Mesendoderm (in vitro differentiated cells): ENCODE measurements at regions not wholly inside any gene's neighbourhood (a gene's known extent, or its start where the extent isn't known, plus 50 kb on each side); places are given as distances from the start of the nearest gene placed in this dataset.

Experiments
- DNase-seq: peaks from one replicate; pipeline ENCODE4 v3.0.0; 2013
- H2AK5ac ChIP-seq: 2 replicates; pipeline ENCODE4 v1.6.1; 2013; ENCODE audit warnings: low read length, inconsistent platforms
- H2BK120ac ChIP-seq: 2 replicates; pipeline ENCODE4 v1.6.1; 2013; ENCODE audit warnings: low read depth, mild to moderate bottlenecking, low read length, moderate library complexity, mixed read lengths
- H2BK15ac ChIP-seq: replicated peaks from 2 replicates; pipeline ENCODE4 v1.6.1; 2013; ENCODE audit warnings: low read depth, mild to moderate bottlenecking, moderate library complexity
- H2BK5ac ChIP-seq: 2 replicates; pipeline ENCODE4 v1.6.1; 2013; ENCODE audit warnings: low read length, inconsistent platforms
- H3K18ac ChIP-seq: 2 replicates; pipeline ENCODE4 v1.6.1; 2013; ENCODE audit warnings: mild to moderate bottlenecking, low read length, mixed read lengths
- H3K23ac ChIP-seq: one replicate; pipeline ENCODE4 v1.6.1; 2013; ENCODE audit warnings: low read length
- H3K27ac ChIP-seq: 2 replicates; pipeline ENCODE4 v1.5.1; 2013; ENCODE audit warnings: low read depth, mild to moderate bottlenecking, inconsistent platforms, low read length, moderate library complexity
- H3K27me3 ChIP-seq: 2 replicates; pipeline ENCODE4 v1.6.1; 2013; ENCODE audit warnings: low read length, control low read depth, mild to moderate bottlenecking, inconsistent platforms; ENCODE audit not compliant: insufficient read depth, poor library complexity
- H3K36me3 ChIP-seq: 2 replicates; pipeline ENCODE4 v1.6.1; 2013; ENCODE audit warnings: low read length, inconsistent platforms; ENCODE audit not compliant: control insufficient read depth, insufficient read depth
- H3K4ac ChIP-seq: one replicate; pipeline ENCODE4 v1.6.1; 2013; ENCODE audit warnings: low read depth, mild to moderate bottlenecking, low read length, moderate library complexity
- H3K4me1 ChIP-seq: 2 replicates; pipeline ENCODE4 v1.6.1; 2013; ENCODE audit warnings: low read depth, low read length, inconsistent platforms; ENCODE audit not compliant: control insufficient read depth
- H3K4me2 ChIP-seq: 2 replicates; pipeline ENCODE4 v1.6.1; 2013; ENCODE audit warnings: low read length
- H3K4me3 ChIP-seq: 2 replicates; pipeline ENCODE4 v1.5.1; 2013; ENCODE audit warnings: mild to moderate bottlenecking, low read length
- H3K56ac ChIP-seq: one replicate; pipeline ENCODE4 v1.6.1; 2013; ENCODE audit warnings: low read length
- H3K79me1 ChIP-seq: 2 replicates; pipeline ENCODE4 v1.6.1; 2013; ENCODE audit warnings: low read length, inconsistent platforms
- H3K79me2 ChIP-seq: 2 replicates; pipeline ENCODE4 v1.6.1; 2013; ENCODE audit warnings: mild to moderate bottlenecking, low read length; ENCODE audit not compliant: control insufficient read depth, insufficient read depth
- H3K9ac ChIP-seq: 2 replicates; pipeline ENCODE4 v1.6.1; 2013; ENCODE audit warnings: low read length, inconsistent platforms
- H4K5ac ChIP-seq: one replicate; pipeline ENCODE4 v1.6.1; 2013; ENCODE audit warnings: low read length
- H4K8ac ChIP-seq: one replicate; pipeline ENCODE4 v1.6.1; 2013; ENCODE audit warnings: low read depth, mild to moderate bottlenecking, control low read depth, low read length, moderate library complexity
- WGBS: extraction: QIAGEN DNeasy Blood & Tissue Kit; methylation state at CpG from one replicate; pipeline ENCODE4 v1.1.7; 2013; ENCODE audit warnings: low lambda C conversion rate, missing lambda C conversion rate; ENCODE audit not compliant: insufficient coverage; ENCODE audit errors: extremely low coverage; 5-methylcytosine and 5-hydroxymethylcytosine counted together

DNA sequence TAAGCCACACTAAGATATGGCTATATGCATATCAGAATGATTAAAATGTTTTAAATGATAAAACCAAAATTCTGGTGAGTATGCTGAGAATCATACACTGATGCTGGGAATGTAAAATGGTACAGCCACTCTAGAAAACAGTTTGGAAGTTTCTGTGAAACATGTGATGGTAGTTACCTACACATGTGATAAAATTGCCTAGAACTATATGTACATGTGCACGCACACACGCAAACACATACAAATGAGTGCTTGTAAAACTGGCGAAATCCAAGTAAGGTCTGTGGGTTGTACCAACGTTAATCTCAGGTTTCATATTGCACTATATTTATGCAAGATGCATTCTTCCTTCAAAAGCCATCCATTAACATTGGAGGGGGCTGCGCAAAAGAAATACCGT is 195.0 kb upstream of the RAB6C start:
- H3K79me2 ChIP-seq: no peaks in the 10 kb centered on the region
- DNase-seq: no peak

GRCh38 chr2:129791712-129792111 is 187.8 kb upstream of the RAB6C start:
- H3K36me3 ChIP-seq: no peaks in the 10 kb centered on the region
- H4K8ac ChIP-seq: no peak overlapping the region
- no peak overlapping the region for H3K18ac ChIP-seq
- no peaks in the 10 kb centered on the region for H3K27me3 ChIP-seq
- H4K5ac ChIP-seq: no peak overlapping the region
- no peaks in the 10 kb centered on the region for H3K4me1 ChIP-seq
- WGBS: no CpG with 5 or more reads among the region's 12 CpGs
- no peak overlapping the region for H2BK5ac ChIP-seq
- H3K79me2 ChIP-seq: no peaks in the 10 kb centered on the region
- no peak overlapping the region for H2BK15ac ChIP-seq
- no peak overlapping the region for H3K56ac ChIP-seq
- no peak overlapping the region for H2AK5ac ChIP-seq
- H3K23ac ChIP-seq: no peak overlapping the region
- no peak overlapping the region for H3K4me2 ChIP-seq
- no peak overlapping the region for H3K4me3 ChIP-seq
- no peak overlapping the region for H3K4ac ChIP-seq
- H2BK120ac ChIP-seq: no peak overlapping the region
- no peaks in the 10 kb centered on the region for H3K79me1 ChIP-seq
- no peak overlapping the region for H3K9ac ChIP-seq
- no peak overlapping the region for H3K27ac ChIP-seq
- no peak for DNase-seq

More for the DNA sequence above, 195.0 kb upstream of the RAB6C start:
- no peak overlapping the region for H3K9ac ChIP-seq
- no peak overlapping the region for H3K27ac ChIP-seq
- H2BK5ac ChIP-seq: no peak overlapping the region
- WGBS: no CpG with 5 or more reads among the region's 6 CpGs
- no peak overlapping the region for H3K23ac ChIP-seq
- H4K8ac ChIP-seq: no peak overlapping the region
- no peaks in the 10 kb centered on the region for H3K79me1 ChIP-seq
- H3K18ac ChIP-seq: no peak overlapping the region
- H3K4ac ChIP-seq: no peak overlapping the region
- H3K4me3 ChIP-seq: no peak overlapping the region
- no peak overlapping the region for H3K56ac ChIP-seq
- no peak overlapping the region for H4K5ac ChIP-seq
- H3K36me3 ChIP-seq: no peaks in the 10 kb centered on the region
- no peak overlapping the region for H3K4me2 ChIP-seq
- H3K4me1 ChIP-seq: peaks cover 5% of the 10 kb centered on the region
- H2AK5ac ChIP-seq: no peak overlapping the region
- H3K27me3 ChIP-seq: no peaks in the 10 kb centered on the region
- H2BK15ac ChIP-seq: no peak overlapping the region
- H2BK120ac ChIP-seq: no peak overlapping the region

GRCh38 chr2:129793431-129793902 is 186.0 kb upstream of the RAB6C start:
- H3K27me3 ChIP-seq: no peaks in the 10 kb centered on the region
- no peaks in the 10 kb centered on the region for H3K36me3 ChIP-seq
- H3K18ac ChIP-seq: no peak overlapping the region
- no peak overlapping the region for H3K4me3 ChIP-seq
- H3K27ac ChIP-seq: no peak overlapping the region
- WGBS: no CpG with 5 or more reads among the region's 5 CpGs
- H4K5ac ChIP-seq: no peak overlapping the region
- no peak overlapping the region for H3K9ac ChIP-seq
- no peak overlapping the region for H2BK120ac ChIP-seq
- H2BK5ac ChIP-seq: no peak overlapping the region
- no peak overlapping the region for H3K56ac ChIP-seq
- H2BK15ac ChIP-seq: no peak overlapping the region
- H3K4me1 ChIP-seq: no peaks in the 10 kb centered on the region
- no peaks in the 10 kb centered on the region for H3K79me1 ChIP-seq
- no peak overlapping the region for H3K4me2 ChIP-seq
- H2AK5ac ChIP-seq: no peak overlapping the region
- no peaks in the 10 kb centered on the region for H3K79me2 ChIP-seq
- no peak overlapping the region for H4K8ac ChIP-seq
- no peak for DNase-seq
- H3K4ac ChIP-seq: no peak overlapping the region
- no peak overlapping the region for H3K23ac ChIP-seq

DNA sequence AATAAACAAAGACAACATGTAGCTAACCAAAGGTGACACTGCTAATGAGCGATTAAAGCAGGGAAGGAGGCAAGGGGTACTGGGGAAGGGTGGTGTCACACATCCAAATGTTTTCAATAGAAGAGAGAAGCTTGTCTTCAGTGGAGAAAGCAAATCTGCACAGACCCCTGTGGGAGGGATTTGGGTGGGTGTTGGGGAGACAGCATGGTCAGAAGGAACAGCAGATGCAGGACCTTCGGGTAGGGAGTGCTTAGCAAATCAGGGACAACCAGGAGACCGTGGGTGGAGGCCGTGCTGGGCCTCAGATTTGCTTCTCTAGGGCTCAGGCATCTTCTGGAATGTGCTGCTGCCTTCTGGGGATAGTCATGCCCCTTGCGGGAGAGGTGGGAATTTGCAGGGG is 185.3 kb upstream of the RAB6C start:
- no peak overlapping the region for H3K4me3 ChIP-seq
- no peaks in the 10 kb centered on the region for H3K79me2 ChIP-seq
- no peak overlapping the region for H2AK5ac ChIP-seq
- no peak overlapping the region for H3K4ac ChIP-seq
- H3K4me1 ChIP-seq: no peaks in the 10 kb centered on the region
- H4K5ac ChIP-seq: no peak overlapping the region
- H4K8ac ChIP-seq: no peak overlapping the region
- H3K27me3 ChIP-seq: no peaks in the 10 kb centered on the region
- no peaks in the 10 kb centered on the region for H3K79me1 ChIP-seq
- no peak overlapping the region for H3K18ac ChIP-seq
- no peak overlapping the region for H3K23ac ChIP-seq
- no peaks in the 10 kb centered on the region for H3K36me3 ChIP-seq
- no peak overlapping the region for H3K27ac ChIP-seq
- no peak overlapping the region for H3K9ac ChIP-seq
- H2BK120ac ChIP-seq: no peak overlapping the region
- H2BK5ac ChIP-seq: no peak overlapping the region
- H2BK15ac ChIP-seq: no peak overlapping the region
- no peak overlapping the region for H3K4me2 ChIP-seq
- no CpG with 5 or more reads among the region's 5 CpGs for WGBS
- DNase-seq: no peak
- no peak overlapping the region for H3K56ac ChIP-seq

DNA sequence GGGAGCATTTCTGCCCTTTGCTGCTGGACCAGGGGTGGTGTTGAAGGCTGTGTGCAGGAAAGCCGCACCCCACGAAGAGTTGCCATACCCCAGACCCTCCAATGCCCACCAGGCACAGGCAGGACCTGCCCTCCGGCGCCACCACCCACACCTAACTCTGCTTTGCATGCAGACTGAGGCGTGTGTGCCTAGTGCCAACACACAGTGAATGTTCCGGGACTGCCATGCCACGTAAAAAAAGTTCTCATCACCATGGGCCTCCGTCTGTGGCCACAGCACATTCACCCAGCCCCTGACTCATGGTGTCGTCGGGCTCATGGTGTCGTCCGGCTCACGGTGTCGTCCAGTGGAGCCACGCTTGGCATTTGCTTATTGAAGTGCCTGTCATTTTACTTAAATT is 184.9 kb upstream of the RAB6C start:
- Histone ChIP-seq H3K9ac (no peak overlapping the region), H3K27me3 (no peaks in the 10 kb centered on the region), H2BK5ac (no peak overlapping the region), H3K36me3 (no peaks in the 10 kb centered on the region), H4K8ac (no peak overlapping the region), H4K5ac (no peak overlapping the region), H3K4ac (no peak overlapping the region), H3K18ac (no peak overlapping the region), H3K4me2 (no peak overlapping the region), H2AK5ac (no peak overlapping the region), H3K56ac (no peak overlapping the region), H3K23ac (no peak overlapping the region), H2BK120ac (no peak overlapping the region), H3K79me1 (no peaks in the 10 kb centered on the region), H3K4me3 (no peak overlapping the region), H3K79me2 (no peaks in the 10 kb centered on the region), H3K4me1 (no peaks in the 10 kb centered on the region), H3K27ac (no peak overlapping the region), H2BK15ac (no peak overlapping the region)
- DNase-seq: no peak
- WGBS: no CpG with 5 or more reads among the region's 15 CpGs

- Histone ChIP-seq H2BK120ac (no peak overlapping the region), H3K27me3 (no peaks in the 10 kb centered on the region), H3K4me2 (no peak overlapping the region), H3K18ac (no peak overlapping the region), H4K5ac (no peak overlapping the region), H4K8ac (no peak overlapping the region), H3K56ac (no peak overlapping the region), H3K4me3 (no peak overlapping the region), H3K4ac (no peak overlapping the region), H2AK5ac (no peak overlapping the region), H3K23ac (no peak overlapping the region), H3K79me2 (no peaks in the 10 kb centered on the region), H3K4me1 (no peaks in the 10 kb centered on the region), H3K27ac (no peak overlapping the region), H3K36me3 (no peaks in the 10 kb centered on the region), H3K79me1 (no peaks in the 10 kb centered on the region), H2BK15ac (no peak overlapping the region), H2BK5ac (no peak overlapping the region), H3K9ac (no peak overlapping the region)
- no CpG with 5 or more reads among the region's 7 CpGs for WGBS
- no peak for DNase-seq
These were observed 183.2 kb upstream of the RAB6C start for GRCh38 chr2:129796225-129796624.
